IPS-20b (cell line): ENCODE measurements at regions not wholly inside any gene's neighbourhood (a gene's known extent, or its start where the extent isn't known, plus 50 kb on each side); places are given as distances from the start of the nearest gene placed in this dataset.

Experiments
- H3K27ac ChIP-seq: one replicate; pipeline ENCODE4 v1.5.1; 2013; ENCODE audit warnings: low read length
- H3K27me3 ChIP-seq: 2 replicates; pipeline ENCODE4 v1.6.1; 2013; ENCODE audit warnings: mild to moderate bottlenecking, low read length, inconsistent platforms; ENCODE audit not compliant: insufficient read depth
- H3K36me3 ChIP-seq: 2 replicates; pipeline ENCODE4 v1.6.1; 2013; ENCODE audit warnings: low read depth, mild to moderate bottlenecking, inconsistent platforms, low read length, moderate library complexity; ENCODE audit not compliant: insufficient read depth
- H3K4me1 ChIP-seq: 2 replicates; pipeline ENCODE4 v1.6.1; 2013; ENCODE audit warnings: mild to moderate bottlenecking, control low read depth, inconsistent platforms, low read length, moderate library complexity; ENCODE audit not compliant: insufficient read depth
- H3K4me3 ChIP-seq: 2 replicates; pipeline ENCODE4 v1.5.1; 2013; ENCODE audit warnings: mild to moderate bottlenecking, low read length, inconsistent platforms
- H3K9ac ChIP-seq: 2 replicates; pipeline ENCODE4 v1.6.1; 2013; ENCODE audit warnings: low read depth, mild to moderate bottlenecking, inconsistent platforms, low read length, moderate library complexity
- H3K9me3 ChIP-seq: 2 replicates; pipeline ENCODE4 v1.6.1; 2013; ENCODE audit warnings: mild to moderate bottlenecking, low read depth, low read length, inconsistent platforms; ENCODE audit not compliant: insufficient read depth

DNA sequence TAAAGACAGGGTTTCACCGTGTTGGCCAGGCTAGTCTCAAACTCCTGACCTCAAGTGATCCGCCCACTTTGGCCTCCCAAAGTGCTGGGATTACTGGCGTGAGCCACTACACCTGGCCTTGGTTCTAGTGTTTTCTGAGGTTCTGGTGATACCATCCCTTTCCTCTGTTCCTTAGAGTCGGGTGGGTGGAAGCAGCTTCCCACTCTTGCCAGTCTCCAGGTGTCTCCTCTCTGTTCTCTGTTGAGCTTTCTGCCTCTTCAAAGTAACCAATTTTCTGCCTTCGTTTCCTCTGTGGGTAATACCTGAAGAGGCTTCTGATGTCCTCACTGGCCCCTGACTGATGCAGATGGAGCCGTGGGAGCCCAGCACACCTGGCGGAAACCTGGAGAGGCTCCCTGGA, 53.4 kb upstream of the LHX5 start:
- H3K9me3 ChIP-seq = no peaks in the 10 kb centered on the region
- H3K36me3 ChIP-seq = no peaks in the 10 kb centered on the region
- no peak overlapping the region for H3K4me3 ChIP-seq
- H3K9ac ChIP-seq = no peak overlapping the region
- H3K27me3 ChIP-seq = peaks cover 22% of the 10 kb centered on the region
- H3K27ac ChIP-seq = no peak overlapping the region
- H3K4me1 ChIP-seq = peaks cover 13% of the 10 kb centered on the region; the same call in 1 of the 2 replicates

DNA sequence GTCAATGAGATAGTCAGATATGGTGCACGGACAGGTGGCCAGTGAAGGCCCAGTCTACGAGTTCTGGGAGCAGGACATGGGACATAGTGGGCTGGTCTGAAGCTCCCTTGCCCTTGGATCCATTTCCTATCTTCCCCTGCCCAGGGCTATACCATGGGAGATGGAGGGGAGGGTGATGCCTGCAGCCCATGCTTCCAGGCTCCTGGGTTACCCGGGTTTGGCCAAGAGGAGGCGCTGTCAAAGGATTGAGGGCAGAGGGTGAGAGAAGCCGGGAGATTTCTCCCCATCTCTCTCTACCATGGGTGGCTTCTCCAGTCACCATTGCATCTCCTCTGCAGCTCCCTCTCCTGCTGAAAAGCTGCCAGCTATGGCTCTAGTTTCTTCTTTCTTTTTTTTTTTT, 52.8 kb upstream of the LHX5 start:
- Histone ChIP-seq H3K4me1 (peaks cover 12% of the 10 kb centered on the region; the same call in 1 of the 2 replicates), H3K9me3 (no peaks in the 10 kb centered on the region), H3K4me3 (no peak overlapping the region), H3K9ac (no peak overlapping the region), H3K36me3 (no peaks in the 10 kb centered on the region), H3K27ac (no peak overlapping the region), H3K27me3 (peaks cover 28% of the 10 kb centered on the region)

DNA sequence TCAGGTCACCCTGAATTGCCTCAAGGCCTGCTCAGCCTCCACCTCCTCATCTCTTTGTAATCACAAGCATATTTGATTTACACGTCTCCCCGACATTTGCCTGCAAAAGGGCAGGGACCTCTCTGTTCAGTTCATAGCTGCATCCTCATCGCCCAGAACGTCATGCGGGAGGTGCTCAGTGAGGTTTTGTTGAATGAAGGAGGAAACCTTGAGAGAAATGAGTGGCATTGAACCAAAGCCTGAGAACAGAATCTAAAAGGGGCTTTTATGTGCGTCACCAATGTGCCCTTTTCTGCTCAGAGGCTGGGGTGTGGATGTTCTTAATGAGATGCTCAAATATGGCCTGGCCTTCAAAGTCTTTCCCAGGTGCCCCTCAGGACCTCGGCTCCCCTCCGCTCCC, 50.0 kb upstream of the LHX5 start:
- Histone ChIP-seq H3K9me3 (no peaks in the 10 kb centered on the region; the same call in 1 of the 2 replicates), H3K9ac (no peak overlapping the region), H3K4me3 (no peak overlapping the region), H3K4me1 (peaks cover 3% of the 10 kb centered on the region; the same call in 1 of the 2 replicates), H3K27ac (no peak overlapping the region), H3K27me3 (peaks cover 51% of the 10 kb centered on the region), H3K36me3 (no peaks in the 10 kb centered on the region)
